HepG2 (cell line): ENCODE measurements at regions not wholly inside any gene's neighbourhood (a gene's known extent, or its start where the extent isn't known, plus 50 kb on each side); places are given as distances from the start of the nearest gene placed in this dataset.

ENCODE experiments used
- ATAC-seq: fragments of 200-7000 bp; cut with Tn5 transposase; 3 replicates; pipeline ENCODE4 v1.9.1; 2020; ENCODE audit warnings: mild to moderate bottlenecking, moderate library complexity
- BruUV-seq: library from RNA; stranded (reverse); fragments of 400-500 nt; replicated peaks from 2 replicates; lab custom pipeline; 2021; lab: Mats Ljungman, UMichigan
- CTCF ChIA-PET: fragments of 300-600 bp; formaldehyde crosslinking; extraction: SDS; loops from one replicate; lab custom pipeline; 2021; ENCODE audit warnings: low total read pairs, inconsistent platforms, low intra/inter-chr PET ratio; lab: Yijun Ruan, JAX
- POLR2A ChIA-PET: fragments of 350-600 bp; sonication (Branson Sonifier 250); formaldehyde crosslinking; loops from one replicate; lab custom pipeline; 2020; ENCODE audit warnings: antibody characterized with exemption, inconsistent platforms; lab: Yijun Ruan, JAX
- DNase-seq: peaks from one replicate; pipeline ENCODE4 v3.0.0-alpha.2; 2015; ENCODE audit warnings: low spot score
- FAIRE-seq: peaks from 3 replicates; lab custom pipeline; 2011; peaks lifted over from hg19 to GRCh38; lab: Jason Lieb, UNC
- H2AFZ ChIP-seq: one replicate; pipeline ENCODE4 v1.6.1; 2011; ENCODE audit warnings: low read length, inconsistent platforms
- H3K27ac ChIP-seq: fragments of 300-600 bp; 3 replicates; pipeline ENCODE4 v1.8.0; 2011; ENCODE audit warnings: mixed run types, mild to moderate bottlenecking, mixed read lengths, low read length, inconsistent platforms; ENCODE audit not compliant: insufficient read depth; ENCODE audit errors: extremely low read length
- H3K27me3 ChIP-seq, 2 experiments: fragments of 200-600 bp in 1 of 2; 2 replicates in 1 of 2; 3 replicates in 1 of 2; pipeline versions ENCODE4 v1.6.0 to v1.8.0; 2011; ENCODE audit warnings: low read length in 2 of 2, mild to moderate bottlenecking in 2 of 2, moderate library complexity in 2 of 2, inconsistent platforms in 1 of 2; ENCODE audit not compliant: insufficient read depth in 2 of 2, control insufficient read depth in 1 of 2
- H3K36me3 ChIP-seq, 2 experiments: fragments of 200-600 bp in 1 of 2; replicated peaks in 1 of 2; 2 replicates in 1 of 2; 3 replicates in 1 of 2; pipeline versions ENCODE4 v1.5.1 to v1.8.0; 2011; ENCODE audit warnings: low read length in 2 of 2, inconsistent platforms in 1 of 2; ENCODE audit not compliant: insufficient read depth in 2 of 2, control insufficient read depth in 1 of 2
- H3K4me1 ChIP-seq: 2 replicates; pipeline ENCODE4 v1.5.1; 2012; ENCODE audit warnings: low read length, inconsistent platforms; ENCODE audit not compliant: insufficient read depth
- H3K4me2 ChIP-seq: 2 replicates; pipeline ENCODE4 v1.6.0; 2011; ENCODE audit warnings: low read depth, low read length, inconsistent platforms
- H3K4me3 ChIP-seq, 3 experiments: fragments of 200-600 bp in 1 of 3; sonication (generic), shearing (Covaris generic) in 1 of 3; replicated peaks in 1 of 3; 2 replicates each; pipeline ENCODE4 v1.5.1; 2011 to 2016; ENCODE audit warnings: low read length in 3 of 3, inconsistent platforms in 2 of 3, low read depth in 2 of 3, mild to moderate bottlenecking in 2 of 3, control low read depth in 1 of 3, mixed read lengths in 1 of 3; ENCODE audit not compliant: insufficient read depth in 1 of 3
- H3K79me2 ChIP-seq: one replicate; pipeline ENCODE4 v1.6.1; 2011; ENCODE audit warnings: low read length, inconsistent platforms; ENCODE audit not compliant: insufficient read depth
- H3K9ac ChIP-seq: 2 replicates; pipeline ENCODE4 v1.6.0; 2011; ENCODE audit warnings: mild to moderate bottlenecking, low read depth, low read length, inconsistent platforms; ENCODE audit not compliant: insufficient read depth
- H3K9me3 ChIP-seq: 2 replicates; pipeline ENCODE4 v1.5.1; 2012; ENCODE audit warnings: mild to moderate bottlenecking, low read length
- H4K20me1 ChIP-seq: 2 replicates; pipeline ENCODE4 v1.6.0; 2011; ENCODE audit warnings: inconsistent platforms, mild to moderate bottlenecking, low read length, moderate library complexity; ENCODE audit not compliant: insufficient read depth
- ATF7 ChIP-seq, 2 experiments: fragments of 450-650 bp in 1 of 2; sonication (generic) in 1 of 2; formaldehyde crosslinking in 1 of 2; IDR thresholded peaks; 2 replicates each; pipeline versions ENCODE4 v1.4.0 to v1.6.1; 2016 to 2020; ENCODE audit warnings: antibody characterized with exemption in 1 of 2, mild to moderate bottlenecking in 1 of 2, missing genetic modification reagents in 1 of 2
- FLYWCH1 ChIP-seq: sonication (generic); formaldehyde crosslinking; IDR thresholded peaks from 2 replicates; pipeline ENCODE4 v1.8.1; 2023; ENCODE audit warnings: mild to moderate bottlenecking, missing genetic modification reagents
- MATR3 ChIP-seq: sonication (generic); formaldehyde crosslinking; IDR thresholded peaks from 2 replicates; pipeline ENCODE4 v1.4.0; 2020; ENCODE audit warnings: missing genetic modification reagents
- MBNL3 ChIP-seq: fragments of 250-450 bp; sonication (Bioruptor Pico); conservative IDR thresholded peaks from 2 replicates; pipeline ENCODE4 v1.8.0; 2022; ENCODE audit warnings: mild to moderate bottlenecking, inconsistent platforms
- PBX3 ChIP-seq: sonication (generic); formaldehyde crosslinking; IDR thresholded peaks from 2 replicates; pipeline ENCODE4 v1.8.1; 2023; ENCODE audit warnings: missing genetic modification reagents, inconsistent platforms, borderline replicate concordance
- TRIM24 ChIP-seq: sonication (generic); formaldehyde crosslinking; IDR thresholded peaks from 2 replicates; pipeline ENCODE4 v1.8.0; 2022; ENCODE audit warnings: mild to moderate bottlenecking, missing genetic modification reagents
- ZNF3 ChIP-seq: IDR thresholded peaks from 2 replicates; pipeline ENCODE4 v1.7.0; 2017; ENCODE audit warnings: inconsistent platforms
- ZNF609 ChIP-seq: sonication (generic); formaldehyde crosslinking; IDR thresholded peaks from 2 replicates; pipeline ENCODE4 v1.4.0; 2020; ENCODE audit warnings: mild to moderate bottlenecking, missing genetic modification reagents, borderline replicate concordance
- WGBS: methylation state at CpG from one replicate; pipeline ENCODE4 v1.1.6; 2017; ENCODE audit warnings: low lambda C conversion rate; 5-methylcytosine and 5-hydroxymethylcytosine counted together
- in situ Hi-C: cut with HindIII; loops from 2 replicates; pipeline ENCODE4 v1.10.0; 2017; ENCODE audit warnings: low pct_unique_long_range_greater_than_20kb; ENCODE audit not compliant: extremely low pct_ligation_motif_present
- intact Hi-C: fragments of 100-400 bp; cut with micrococcal nuclease; formaldehyde crosslinking; loops from one replicate; pipeline ENCODE4 v1.10.0; 2022; ENCODE audit not compliant: unreplicated experiment

- TF ChIP-seq ZNF609 (no peak), MATR3 (CRISPR knock-in tag) (no peak)
- TF ChIP-seq, all 625 proteins: peak for 0
Measured at GRCh38 chr11:23893126-23893525, 603.7 kb upstream of the LUZP2 start (continued).

GRCh38 chr11:23897453-23898286 lies 599.2 kb upstream of the LUZP2 start:
- no peak overlapping the region for H3K4me2 ChIP-seq
- no peak overlapping the region for H2AFZ ChIP-seq
- no peaks in the 10 kb centered on the region for H4K20me1 ChIP-seq
- H3K79me2 ChIP-seq = no peaks in the 10 kb centered on the region
- BruUV-seq = no TSS peak
- no peak overlapping the region for H3K9ac ChIP-seq
- no peaks in the 10 kb centered on the region for H3K9me3 ChIP-seq
- in situ Hi-C loops = no loop called here
- no peaks in the 10 kb centered on the region for H3K4me1 ChIP-seq
- H3K27ac ChIP-seq = no peak overlapping the region
- no peak for TF ChIP-seq ATF7 (IDR thresholded peaks at IDR 0.05)
- TF ChIP-seq ATF7 (CRISPR knock-in tag; IDR thresholded peaks at IDR 0.05) = no peak
- TF ChIP-seq PBX3 (CRISPR knock-in tag) = no peak
- no peak for TF ChIP-seq ZNF3 (CRISPR knock-in tag)
- no peak for TF ChIP-seq FLYWCH1 (CRISPR knock-in tag)
- TF ChIP-seq TRIM24 = no peak
- no peak for TF ChIP-seq MBNL3 (CRISPR knock-in tag)
- DNase-seq = no peak
- H3K4me3 ChIP-seq = no peak overlapping the region
- intact Hi-C loops = no loop called here
- 10% methylated on average over 9 of the region's 9 CpGs for WGBS
- ChIA-PET CTCF (no interaction called here), POLR2A (no interaction called here)
- no peaks in the 10 kb centered on the region for H3K27me3 ChIP-seq
- no peak for ATAC-seq
- no peak for FAIRE-seq
- H3K36me3 ChIP-seq = no peaks in the 10 kb centered on the region
